ENCODE measurements at regions not wholly inside any gene's neighbourhood (a gene's known extent, or its start where the extent isn't known, plus 50 kb on each side); places are given as distances from the start of the nearest gene placed in this dataset.

DNA sequence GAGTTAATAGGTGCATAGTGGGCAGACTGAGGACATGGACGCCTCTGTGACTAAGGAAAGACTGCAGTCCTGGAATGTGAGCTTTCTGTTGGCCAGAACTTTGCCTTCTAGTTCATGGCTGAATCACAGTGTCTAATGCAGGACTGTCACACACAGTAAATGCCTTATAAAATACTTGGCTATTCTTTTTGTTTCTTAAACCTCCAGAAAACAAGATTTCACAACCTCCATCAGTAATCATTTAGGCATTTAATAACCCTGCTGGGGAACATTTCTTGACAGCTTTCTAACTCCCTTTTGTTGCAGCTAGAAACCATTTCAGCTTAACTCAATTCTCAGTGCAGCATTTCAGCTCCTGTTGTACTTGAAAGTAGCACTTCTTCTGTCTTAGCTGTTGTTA lies 335.8 kb upstream of the DDI1 start:
- WGBS (ENCODE audit: low lambda C conversion rate, missing lambda C conversion rate) = 23% methylated on average over 1 of the region's 1 CpG
- no peaks in the 10 kb centered on the region for H3K4me1 ChIP-seq (ENCODE audit: insufficient read depth)
- no peak overlapping the region for H3K27ac ChIP-seq
- peak; percentile 7 for DNase-seq (ENCODE audit: low spot score)
- no peak overlapping the region for H3K4me3 ChIP-seq
- H3K79me2 ChIP-seq = no peaks in the 10 kb centered on the region
- H3K9me2 ChIP-seq (replicated peaks; ENCODE audit: insufficient read depth) = no peaks in the 10 kb centered on the region
- H2AFZ ChIP-seq = no peak overlapping the region
- H3K4me2 ChIP-seq = no peak overlapping the region
- no peaks in the 10 kb centered on the region for H4K20me1 ChIP-seq (ENCODE audit: insufficient read depth, poor library complexity, severe bottlenecking)
- TF ChIP-seq EZH2 (IDR thresholded peaks at IDR 0.05; ENCODE audit: borderline replicate concordance) (no peak), EZH2phosphoT487 (IDR thresholded peaks at IDR 0.05; ENCODE audit: low read depth, severe bottlenecking, unreplicated experiment) (no peak)
- TF ChIP-seq, protein P1, sequence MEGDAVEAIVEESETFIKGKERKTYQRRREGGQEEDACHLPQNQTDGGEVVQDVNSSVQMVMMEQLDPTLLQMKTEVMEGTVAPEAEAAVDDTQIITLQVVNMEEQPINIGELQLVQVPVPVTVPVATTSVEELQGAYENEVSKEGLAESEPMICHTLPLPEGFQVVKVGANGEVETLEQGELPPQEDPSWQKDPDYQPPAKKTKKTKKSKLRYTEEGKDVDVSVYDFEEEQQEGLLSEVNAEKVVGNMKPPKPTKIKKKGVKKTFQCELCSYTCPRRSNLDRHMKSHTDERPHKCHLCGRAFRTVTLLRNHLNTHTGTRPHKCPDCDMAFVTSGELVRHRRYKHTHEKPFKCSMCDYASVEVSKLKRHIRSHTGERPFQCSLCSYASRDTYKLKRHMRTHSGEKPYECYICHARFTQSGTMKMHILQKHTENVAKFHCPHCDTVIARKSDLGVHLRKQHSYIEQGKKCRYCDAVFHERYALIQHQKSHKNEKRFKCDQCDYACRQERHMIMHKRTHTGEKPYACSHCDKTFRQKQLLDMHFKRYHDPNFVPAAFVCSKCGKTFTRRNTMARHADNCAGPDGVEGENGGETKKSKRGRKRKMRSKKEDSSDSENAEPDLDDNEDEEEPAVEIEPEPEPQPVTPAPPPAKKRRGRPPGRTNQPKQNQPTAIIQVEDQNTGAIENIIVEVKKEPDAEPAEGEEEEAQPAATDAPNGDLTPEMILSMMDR (IDR thresholded peaks at IDR 0.05; ENCODE audit: poor library complexity) = no peak
- no peaks in the 10 kb centered on the region for H3K36me3 ChIP-seq (replicated peaks; ENCODE audit: insufficient read depth, low read depth)
- no peaks in the 10 kb centered on the region for H3K9me3 ChIP-seq (ENCODE audit: low read depth)
- no peaks in the 10 kb centered on the region for H3K27me3 ChIP-seq

DNA sequence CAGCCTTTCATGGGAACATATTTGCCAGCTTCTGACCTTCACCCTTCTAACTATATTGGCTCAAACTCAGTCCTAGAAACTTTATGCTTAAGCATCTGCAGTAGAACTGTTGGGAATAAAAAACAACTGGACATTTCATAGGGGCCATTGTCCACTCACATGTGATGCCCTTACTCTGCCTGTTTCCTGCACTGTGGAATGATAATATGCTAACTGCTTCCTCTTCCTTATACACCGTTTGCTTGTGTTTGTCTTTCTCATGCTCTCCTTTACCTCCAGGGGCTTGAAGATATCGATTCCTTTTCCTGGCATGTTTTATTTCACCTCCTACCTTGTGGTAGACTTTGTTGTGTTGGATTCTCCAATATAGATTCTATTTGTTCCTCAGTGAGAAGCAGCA lies 333.0 kb upstream of the DDI1 start:
- H3K36me3 ChIP-seq (replicated peaks; ENCODE audit: insufficient read depth, low read depth) = no peaks in the 10 kb centered on the region
- H3K9me2 ChIP-seq (replicated peaks; ENCODE audit: insufficient read depth) = no peaks in the 10 kb centered on the region
- no peak for DNase-seq (ENCODE audit: low spot score)
- WGBS (ENCODE audit: low lambda C conversion rate, missing lambda C conversion rate) = 87% methylated on average over 2 of the region's 2 CpGs
- no peaks in the 10 kb centered on the region for H3K9me3 ChIP-seq (ENCODE audit: low read depth)
- H2AFZ ChIP-seq = no peak overlapping the region
- no peak overlapping the region for H3K4me2 ChIP-seq
- no peaks in the 10 kb centered on the region for H3K79me2 ChIP-seq
- no peaks in the 10 kb centered on the region for H4K20me1 ChIP-seq (ENCODE audit: insufficient read depth, poor library complexity, severe bottlenecking)
- no peak overlapping the region for H3K27ac ChIP-seq
- H3K4me1 ChIP-seq (ENCODE audit: insufficient read depth) = no peaks in the 10 kb centered on the region
- no peak overlapping the region for H3K4me3 ChIP-seq
- no peaks in the 10 kb centered on the region for H3K27me3 ChIP-seq
- TF ChIP-seq EZH2phosphoT487 (IDR thresholded peaks at IDR 0.05; ENCODE audit: low read depth, severe bottlenecking, unreplicated experiment) = no peak
- TF ChIP-seq, protein P1 (IDR thresholded peaks at IDR 0.05; ENCODE audit: poor library complexity) = no peak
- TF ChIP-seq EZH2 (IDR thresholded peaks at IDR 0.05; ENCODE audit: borderline replicate concordance) = no peak

DNA sequence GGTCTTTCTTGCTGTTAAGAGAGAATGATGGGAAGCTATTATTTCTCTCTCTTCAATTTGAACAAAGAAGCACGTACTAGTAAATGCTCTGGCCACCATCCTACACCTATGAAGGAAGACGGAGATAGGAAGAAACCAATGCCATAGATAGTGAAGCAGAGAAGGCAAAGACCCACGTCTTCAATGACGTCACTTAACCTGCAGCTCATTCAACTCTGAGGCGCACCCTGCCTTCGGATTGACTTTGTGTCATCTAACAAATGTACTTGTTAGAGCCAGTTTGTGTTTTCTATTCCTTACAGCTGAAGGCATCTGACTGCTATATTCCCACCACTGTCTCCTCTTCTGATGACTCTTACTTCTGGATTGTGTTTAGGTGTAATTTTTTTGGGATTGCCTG lies 332.5 kb upstream of the DDI1 start:
- DNase-seq (ENCODE audit: low spot score) = no peak
- H3K36me3 ChIP-seq (replicated peaks; ENCODE audit: insufficient read depth, low read depth) = no peaks in the 10 kb centered on the region
- no peak overlapping the region for H3K4me2 ChIP-seq
- H3K27me3 ChIP-seq = no peaks in the 10 kb centered on the region
- H2AFZ ChIP-seq = no peak overlapping the region
- no peaks in the 10 kb centered on the region for H3K9me3 ChIP-seq (ENCODE audit: low read depth)
- no peak overlapping the region for H3K4me3 ChIP-seq
- H3K79me2 ChIP-seq = no peaks in the 10 kb centered on the region
- H3K27ac ChIP-seq = no peak overlapping the region
- no peaks in the 10 kb centered on the region for H3K4me1 ChIP-seq (ENCODE audit: insufficient read depth)
- TF ChIP-seq, protein P1 (IDR thresholded peaks at IDR 0.05; ENCODE audit: poor library complexity) = no peak
- TF ChIP-seq EZH2phosphoT487 (IDR thresholded peaks at IDR 0.05; ENCODE audit: low read depth, severe bottlenecking, unreplicated experiment) (no peak), EZH2 (IDR thresholded peaks at IDR 0.05; ENCODE audit: borderline replicate concordance) (no peak)
- 91% methylated on average over 6 of the region's 6 CpGs for WGBS (ENCODE audit: low lambda C conversion rate, missing lambda C conversion rate)
- no peaks in the 10 kb centered on the region for H4K20me1 ChIP-seq (ENCODE audit: insufficient read depth, poor library complexity, severe bottlenecking)
- H3K9me2 ChIP-seq (replicated peaks; ENCODE audit: insufficient read depth) = no peaks in the 10 kb centered on the region

DNA sequence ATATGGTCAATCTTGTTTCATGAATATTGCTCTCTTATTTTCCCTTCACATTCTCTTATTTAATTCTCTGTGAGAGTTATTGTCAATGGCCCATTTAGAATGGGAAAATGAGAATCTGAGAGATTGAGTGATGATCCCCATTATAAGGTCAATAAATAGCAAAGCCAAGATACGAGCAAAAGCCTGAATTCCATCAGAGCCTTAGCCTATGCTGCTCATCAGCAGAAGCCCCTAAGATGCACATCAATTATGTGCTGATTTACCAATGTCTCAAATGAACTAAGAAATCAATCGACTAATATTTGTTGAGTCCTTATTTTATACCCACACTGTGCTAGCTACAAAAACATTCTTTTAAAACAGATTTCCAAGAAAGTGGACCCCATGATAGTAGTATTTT lies 330.8 kb upstream of the DDI1 start:
- H4K20me1 ChIP-seq (ENCODE audit: insufficient read depth, poor library complexity, severe bottlenecking) = no peaks in the 10 kb centered on the region
- no peaks in the 10 kb centered on the region for H3K4me1 ChIP-seq (ENCODE audit: insufficient read depth)
- 83% methylated on average over 2 of the region's 2 CpGs for WGBS (ENCODE audit: low lambda C conversion rate, missing lambda C conversion rate)
- no peak overlapping the region for H3K27ac ChIP-seq
- no peaks in the 10 kb centered on the region for H3K79me2 ChIP-seq
- DNase-seq (ENCODE audit: low spot score) = no peak
- H3K4me2 ChIP-seq = no peak overlapping the region
- no peaks in the 10 kb centered on the region for H3K9me3 ChIP-seq (ENCODE audit: low read depth)
- H3K27me3 ChIP-seq = no peaks in the 10 kb centered on the region
- no peaks in the 10 kb centered on the region for H3K36me3 ChIP-seq (replicated peaks; ENCODE audit: insufficient read depth, low read depth)
- no peak overlapping the region for H2AFZ ChIP-seq
- H3K9me2 ChIP-seq (replicated peaks; ENCODE audit: insufficient read depth) = no peaks in the 10 kb centered on the region
- TF ChIP-seq, protein P1 (IDR thresholded peaks at IDR 0.05; ENCODE audit: poor library complexity) = no peak
- no peak for TF ChIP-seq EZH2phosphoT487 (IDR thresholded peaks at IDR 0.05; ENCODE audit: low read depth, severe bottlenecking, unreplicated experiment)
- TF ChIP-seq EZH2 (IDR thresholded peaks at IDR 0.05; ENCODE audit: borderline replicate concordance) = no peak
- H3K4me3 ChIP-seq = no peak overlapping the region
